H1 (cell line): ENCODE measurements at regions not wholly inside any gene's neighbourhood (a gene's known extent, or its start where the extent isn't known, plus 50 kb on each side); places are given as distances from the start of the nearest gene placed in this dataset.

Source experiments
- BCL11A ChIP-seq, 2 experiments: IDR thresholded peaks; one replicate each; pipeline ENCODE4 v1.6.1; 2011; ENCODE audit warnings: low read depth in 2 of 2, low read length in 2 of 2, mild to moderate bottlenecking in 2 of 2
- KDM1A ChIP-seq: fragments of 200-600, 300-600 bp; sonication (generic); IDR thresholded peaks from 2 replicates; pipeline ENCODE4 v1.7.1; 2016; ENCODE audit warnings: mild to moderate bottlenecking, low read length, borderline replicate concordance
- SP2 ChIP-seq: IDR thresholded peaks from 2 replicates; pipeline ENCODE4 v1.6.1; 2012; ENCODE audit warnings: mild to moderate bottlenecking, low read length, inconsistent platforms
- SUZ12 ChIP-seq: fragments of 200-600 bp; sonication (generic); IDR thresholded peaks from 2 replicates; pipeline ENCODE4 v1.6.1; 2012; ENCODE audit warnings: mild to moderate bottlenecking, inconsistent platforms, low read length, moderate library complexity, mixed read lengths
- TAF7 ChIP-seq: optimal IDR thresholded peaks from 2 replicates; pipeline ENCODE3; 2011; ENCODE audit warnings: low read depth, mild to moderate bottlenecking, inconsistent platforms, low read length, moderate library complexity, borderline replicate concordance
- TF ChIP-seq, protein P1 (sequence below): fragments of 300-600 bp; sonication (generic); IDR thresholded peaks from 2 replicates; pipeline ENCODE4 v1.7.1; 2012; ENCODE audit warnings: low read length, moderate library complexity, mild to moderate bottlenecking, inconsistent platforms; ENCODE audit not compliant: insufficient replicate concordance

DNA sequence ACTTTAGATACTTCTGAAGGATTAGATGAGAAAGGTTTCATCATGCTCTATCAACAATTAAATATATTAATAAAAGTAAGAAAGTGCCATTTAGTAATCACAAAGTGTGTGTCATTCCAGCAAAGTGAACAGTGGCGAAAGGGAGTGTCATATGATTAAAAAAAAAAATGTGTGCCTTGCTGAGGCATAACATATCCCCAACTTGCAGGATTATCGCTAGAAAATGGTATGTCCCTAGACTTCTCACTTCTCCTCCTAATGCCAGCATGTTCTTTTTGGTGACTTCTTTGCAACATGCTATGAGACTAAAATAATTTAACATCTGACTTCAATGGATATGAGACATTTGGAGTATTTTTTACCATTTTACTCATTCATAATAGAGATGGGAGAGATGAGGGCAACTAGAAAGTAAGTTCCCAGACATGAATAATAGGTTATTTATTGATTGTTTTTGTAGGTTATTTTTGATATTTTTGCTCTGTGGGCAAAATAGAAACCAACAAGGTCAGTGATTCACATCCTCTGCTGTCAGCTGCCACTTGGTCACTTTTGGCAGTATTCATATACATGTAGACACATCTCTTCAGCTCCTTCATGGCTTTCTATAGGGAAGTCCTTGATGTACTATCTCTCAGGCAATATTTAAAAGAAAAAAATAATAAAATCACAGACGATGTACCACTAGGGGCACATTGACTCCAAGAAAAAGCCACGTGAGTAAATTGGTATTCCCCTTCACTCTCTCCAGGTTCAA lies 370.1 kb downstream of the BMP2 start (continued):
- TF ChIP-seq TAF7 (no peak), SP2 (no peak), KDM1A (no peak), BCL11A (IDR thresholded peaks at IDR 0.05; ENCODE audit: low read depth in 2 of 2, low read length in 2 of 2) (no peak), SUZ12 (no peak)
- TF ChIP-seq, protein P1, sequence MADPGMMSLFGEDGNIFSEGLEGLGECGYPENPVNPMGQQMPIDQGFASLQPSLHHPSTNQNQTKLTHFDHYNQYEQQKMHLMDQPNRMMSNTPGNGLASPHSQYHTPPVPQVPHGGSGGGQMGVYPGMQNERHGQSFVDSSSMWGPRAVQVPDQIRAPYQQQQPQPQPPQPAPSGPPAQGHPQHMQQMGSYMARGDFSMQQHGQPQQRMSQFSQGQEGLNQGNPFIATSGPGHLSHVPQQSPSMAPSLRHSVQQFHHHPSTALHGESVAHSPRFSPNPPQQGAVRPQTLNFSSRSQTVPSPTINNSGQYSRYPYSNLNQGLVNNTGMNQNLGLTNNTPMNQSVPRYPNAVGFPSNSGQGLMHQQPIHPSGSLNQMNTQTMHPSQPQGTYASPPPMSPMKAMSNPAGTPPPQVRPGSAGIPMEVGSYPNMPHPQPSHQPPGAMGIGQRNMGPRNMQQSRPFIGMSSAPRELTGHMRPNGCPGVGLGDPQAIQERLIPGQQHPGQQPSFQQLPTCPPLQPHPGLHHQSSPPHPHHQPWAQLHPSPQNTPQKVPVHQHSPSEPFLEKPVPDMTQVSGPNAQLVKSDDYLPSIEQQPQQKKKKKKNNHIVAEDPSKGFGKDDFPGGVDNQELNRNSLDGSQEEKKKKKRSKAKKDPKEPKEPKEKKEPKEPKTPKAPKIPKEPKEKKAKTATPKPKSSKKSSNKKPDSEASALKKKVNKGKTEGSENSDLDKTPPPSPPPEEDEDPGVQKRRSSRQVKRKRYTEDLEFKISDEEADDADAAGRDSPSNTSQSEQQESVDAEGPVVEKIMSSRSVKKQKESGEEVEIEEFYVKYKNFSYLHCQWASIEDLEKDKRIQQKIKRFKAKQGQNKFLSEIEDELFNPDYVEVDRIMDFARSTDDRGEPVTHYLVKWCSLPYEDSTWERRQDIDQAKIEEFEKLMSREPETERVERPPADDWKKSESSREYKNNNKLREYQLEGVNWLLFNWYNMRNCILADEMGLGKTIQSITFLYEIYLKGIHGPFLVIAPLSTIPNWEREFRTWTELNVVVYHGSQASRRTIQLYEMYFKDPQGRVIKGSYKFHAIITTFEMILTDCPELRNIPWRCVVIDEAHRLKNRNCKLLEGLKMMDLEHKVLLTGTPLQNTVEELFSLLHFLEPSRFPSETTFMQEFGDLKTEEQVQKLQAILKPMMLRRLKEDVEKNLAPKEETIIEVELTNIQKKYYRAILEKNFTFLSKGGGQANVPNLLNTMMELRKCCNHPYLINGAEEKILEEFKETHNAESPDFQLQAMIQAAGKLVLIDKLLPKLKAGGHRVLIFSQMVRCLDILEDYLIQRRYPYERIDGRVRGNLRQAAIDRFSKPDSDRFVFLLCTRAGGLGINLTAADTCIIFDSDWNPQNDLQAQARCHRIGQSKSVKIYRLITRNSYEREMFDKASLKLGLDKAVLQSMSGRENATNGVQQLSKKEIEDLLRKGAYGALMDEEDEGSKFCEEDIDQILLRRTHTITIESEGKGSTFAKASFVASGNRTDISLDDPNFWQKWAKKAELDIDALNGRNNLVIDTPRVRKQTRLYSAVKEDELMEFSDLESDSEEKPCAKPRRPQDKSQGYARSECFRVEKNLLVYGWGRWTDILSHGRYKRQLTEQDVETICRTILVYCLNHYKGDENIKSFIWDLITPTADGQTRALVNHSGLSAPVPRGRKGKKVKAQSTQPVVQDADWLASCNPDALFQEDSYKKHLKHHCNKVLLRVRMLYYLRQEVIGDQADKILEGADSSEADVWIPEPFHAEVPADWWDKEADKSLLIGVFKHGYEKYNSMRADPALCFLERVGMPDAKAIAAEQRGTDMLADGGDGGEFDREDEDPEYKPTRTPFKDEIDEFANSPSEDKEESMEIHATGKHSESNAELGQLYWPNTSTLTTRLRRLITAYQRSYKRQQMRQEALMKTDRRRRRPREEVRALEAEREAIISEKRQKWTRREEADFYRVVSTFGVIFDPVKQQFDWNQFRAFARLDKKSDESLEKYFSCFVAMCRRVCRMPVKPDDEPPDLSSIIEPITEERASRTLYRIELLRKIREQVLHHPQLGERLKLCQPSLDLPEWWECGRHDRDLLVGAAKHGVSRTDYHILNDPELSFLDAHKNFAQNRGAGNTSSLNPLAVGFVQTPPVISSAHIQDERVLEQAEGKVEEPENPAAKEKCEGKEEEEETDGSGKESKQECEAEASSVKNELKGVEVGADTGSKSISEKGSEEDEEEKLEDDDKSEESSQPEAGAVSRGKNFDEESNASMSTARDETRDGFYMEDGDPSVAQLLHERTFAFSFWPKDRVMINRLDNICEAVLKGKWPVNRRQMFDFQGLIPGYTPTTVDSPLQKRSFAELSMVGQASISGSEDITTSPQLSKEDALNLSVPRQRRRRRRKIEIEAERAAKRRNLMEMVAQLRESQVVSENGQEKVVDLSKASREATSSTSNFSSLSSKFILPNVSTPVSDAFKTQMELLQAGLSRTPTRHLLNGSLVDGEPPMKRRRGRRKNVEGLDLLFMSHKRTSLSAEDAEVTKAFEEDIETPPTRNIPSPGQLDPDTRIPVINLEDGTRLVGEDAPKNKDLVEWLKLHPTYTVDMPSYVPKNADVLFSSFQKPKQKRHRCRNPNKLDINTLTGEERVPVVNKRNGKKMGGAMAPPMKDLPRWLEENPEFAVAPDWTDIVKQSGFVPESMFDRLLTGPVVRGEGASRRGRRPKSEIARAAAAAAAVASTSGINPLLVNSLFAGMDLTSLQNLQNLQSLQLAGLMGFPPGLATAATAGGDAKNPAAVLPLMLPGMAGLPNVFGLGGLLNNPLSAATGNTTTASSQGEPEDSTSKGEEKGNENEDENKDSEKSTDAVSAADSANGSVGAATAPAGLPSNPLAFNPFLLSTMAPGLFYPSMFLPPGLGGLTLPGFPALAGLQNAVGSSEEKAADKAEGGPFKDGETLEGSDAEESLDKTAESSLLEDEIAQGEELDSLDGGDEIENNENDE: no peak
